Left ventricle myocardium superior (tissue), 1 donor: ENCODE measurements at regions not wholly inside any gene's neighbourhood (a gene's known extent, or its start where the extent isn't known, plus 50 kb on each side); places are given as distances from the start of the nearest gene placed in this dataset.
A peak's percentile ranks its signal among the peaks of the same experiment; 100 is the strongest.

ENCODE experiments used
- ATAC-seq: fragments of 200-7000 bp; cut with Tn5 transposase; one replicate; pipeline ENCODE4 v1.9.1; 2020; ENCODE audit warnings: mild to moderate bottlenecking, moderate library complexity
- DNase-seq: peaks from one replicate; pipeline ENCODE4 v3.0.0-alpha.2; 2020
- intact Hi-C: fragments of 100-400 bp; cut with micrococcal nuclease; formaldehyde crosslinking; loops from one replicate; pipeline ENCODE4 v1.11.0; 2022
- donor health status: DM: no; HTN: yes; CAD: no; lungs with severe emphysema.

- peak; percentile 93 for ATAC-seq
- intact Hi-C loops: no loop called here
- peak; percentile 50 for DNase-seq
Observed at GRCh38 chr4:96598465-96598864, 758.6 kb downstream of the PDHA2 start.

GRCh38 chr4:96599752-96600151 lies 759.9 kb downstream of the PDHA2 start:
- ATAC-seq: no peak
- no peak for DNase-seq
- intact Hi-C loops: no loop called here

GRCh38 chr4:96602661-96603060 lies 762.8 kb downstream of the PDHA2 start:
- DNase-seq (no peak), ATAC-seq (no peak)
- intact Hi-C loops: no loop called here

GRCh38 chr4:96603641-96604040 lies 763.7 kb downstream of the PDHA2 start:
- ATAC-seq: peak; percentile 45
- intact Hi-C loops: no loop called here
- no peak for DNase-seq

GRCh38 chr4:96606451-96606850 lies 766.6 kb downstream of the PDHA2 start:
- DNase-seq (no peak), ATAC-seq (no peak)
- intact Hi-C loops: no loop called here

GRCh38 chr4:96626023-96626422 lies 786.1 kb downstream of the PDHA2 start:
- ATAC-seq (no peak), DNase-seq (no peak)
- intact Hi-C loops: no loop called here

GRCh38 chr4:96630839-96631238 lies 790.9 kb downstream of the PDHA2 start:
- intact Hi-C loops: no loop called here
- DNase-seq: no peak
- ATAC-seq: no peak

- DNase-seq (no peak), ATAC-seq (no peak)
- intact Hi-C loops: no loop called here
Observed at GRCh38 chr4:96637971-96638412, 798.1 kb downstream of the PDHA2 start.

GRCh38 chr4:96639932-96640331 lies 800.0 kb downstream of the PDHA2 start:
- no peak for DNase-seq
- intact Hi-C loops: no loop called here
- no peak for ATAC-seq

GRCh38 chr4:96642490-96642889 lies 802.6 kb downstream of the PDHA2 start:
- DNase-seq (no peak), ATAC-seq (no peak)
- intact Hi-C loops: no loop called here

- DNase-seq (no peak), ATAC-seq (no peak)
- intact Hi-C loops: no loop called here
Observed at GRCh38 chr4:96646146-96646545, 806.3 kb downstream of the PDHA2 start.

- ATAC-seq: no peak
- DNase-seq: no peak
- intact Hi-C loops: no loop called here
Observed at GRCh38 chr4:96649536-96649935, 809.6 kb downstream of the PDHA2 start.

GRCh38 chr4:96652158-96652557 lies 812.3 kb downstream of the PDHA2 start:
- ATAC-seq (no peak), DNase-seq (no peak)
- intact Hi-C loops: no loop called here

- intact Hi-C loops: no loop called here
- ATAC-seq: no peak
- no peak for DNase-seq
Observed at GRCh38 chr4:96652821-96653220, 812.9 kb downstream of the PDHA2 start.

- DNase-seq: no peak
- no peak for ATAC-seq
- intact Hi-C loops: no loop called here
Observed at GRCh38 chr4:96654045-96654444, 814.2 kb downstream of the PDHA2 start.

GRCh38 chr4:96670381-96670780 lies 830.5 kb downstream of the PDHA2 start:
- DNase-seq (no peak), ATAC-seq (no peak)
- intact Hi-C loops: no loop called here

- DNase-seq (no peak), ATAC-seq (no peak)
- intact Hi-C loops: no loop called here
Observed at GRCh38 chr4:96675416-96675815, 835.5 kb downstream of the PDHA2 start.

GRCh38 chr4:96675896-96676295 lies 836.0 kb downstream of the PDHA2 start:
- DNase-seq: no peak
- intact Hi-C loops: no loop called here
- ATAC-seq: no peak

GRCh38 chr4:96676754-96677435 lies 837.0 kb downstream of the PDHA2 start:
- intact Hi-C loops: no loop called here
- ATAC-seq: no peak
- no peak for DNase-seq

- ATAC-seq: no peak
- intact Hi-C loops: no loop called here
Observed at GRCh38 chr4:96677499-96677898, 837.6 kb downstream of the PDHA2 start.

GRCh38 chr4:96681218-96681617 lies 841.3 kb downstream of the PDHA2 start:
- intact Hi-C loops: no loop called here
- ATAC-seq: no peak
- DNase-seq: no peak

More at GRCh38 chr4:96677499-96677898, 837.6 kb downstream of the PDHA2 start:
- DNase-seq: no peak

GRCh38 chr4:96685691-96686090 lies 845.8 kb downstream of the PDHA2 start:
- intact Hi-C loops: no loop called here
- ATAC-seq: no peak
- no peak for DNase-seq
